K562 (cell line): ENCODE measurements at regions not wholly inside any gene's neighbourhood (a gene's known extent, or its start where the extent isn't known, plus 50 kb on each side); places are given as distances from the start of the nearest gene placed in this dataset.

Experiments
- ATAC-seq: fragments of 200-7000 bp; cut with Tn5 transposase; 3 replicates; pipeline ENCODE4 v1.9.1; 2020; ENCODE audit warnings: moderate library complexity
- BruUV-seq: library from RNA; stranded (reverse); fragments of 400-500 nt; replicated peaks from 2 replicates; lab custom pipeline; 2021; lab: Mats Ljungman, UMichigan
- CTCF ChIA-PET: fragments of 300-600 bp; formaldehyde crosslinking; extraction: SDS; loops from one replicate; lab custom pipeline; 2021; ENCODE audit warnings: low intra/inter-chr PET ratio; lab: Yijun Ruan, JAX
- POLR2A ChIA-PET: fragments of 300-600, 350-650 bp; sonication (Branson Sonifier 250); formaldehyde crosslinking; extraction: SDS; loops from one replicate; lab custom pipeline; 2021; ENCODE audit warnings: antibody characterized with exemption, inconsistent platforms; lab: Yijun Ruan, JAX
- DNase-seq, 4 experiments: peaks; one replicate each; pipeline versions ENCODE4 v3.0.0 to v3.0.0-alpha.2; 2011 to 2018; ENCODE audit warnings: low spot score in 3 of 4, mixed read lengths in 3 of 4; ENCODE audit errors: extremely low read depth in 1 of 4
- FAIRE-seq: peaks from 2 replicates; lab custom pipeline; 2011; peaks lifted over from hg19 to GRCh38; lab: Jason Lieb, UNC
- H2AFZ ChIP-seq: 2 replicates; pipeline ENCODE4 v1.6.0; 2011; ENCODE audit warnings: low read depth, low read length, control low read depth, inconsistent platforms
- H3K27ac ChIP-seq: fragments of 200-600 bp; 3 replicates; pipeline ENCODE4 v1.8.0; 2011; ENCODE audit warnings: low read depth, mild to moderate bottlenecking, control low read depth, inconsistent platforms, low read length, moderate library complexity, mixed read lengths; ENCODE audit errors: extremely low read depth
- H3K27me3 ChIP-seq, 2 experiments: fragments of 300-600 bp in 1 of 2; 2 replicates in 1 of 2; 3 replicates in 1 of 2; pipeline versions ENCODE4 v1.6.0 to v1.8.0; 2011; ENCODE audit warnings: inconsistent platforms in 2 of 2, low read length in 2 of 2, mild to moderate bottlenecking in 1 of 2, mixed read lengths in 1 of 2, moderate library complexity in 1 of 2; ENCODE audit not compliant: control insufficient read depth in 2 of 2, insufficient read depth in 2 of 2
- H3K36me3 ChIP-seq: fragments of 300-600 bp; 3 replicates; pipeline ENCODE4 v1.8.0; 2011; ENCODE audit warnings: mild to moderate bottlenecking, low read length, inconsistent platforms; ENCODE audit not compliant: control insufficient read depth, insufficient read depth
- H3K4me1 ChIP-seq, 2 experiments: fragments of 200-600 bp in 1 of 2; replicated peaks in 1 of 2; 2 replicates in 1 of 2; 3 replicates in 1 of 2; pipeline versions ENCODE4 v1.5.1 to v1.8.0; 2011; ENCODE audit warnings: inconsistent platforms in 2 of 2, low read length in 2 of 2, mild to moderate bottlenecking in 1 of 2, mixed read lengths in 1 of 2, moderate library complexity in 1 of 2; ENCODE audit not compliant: control insufficient read depth in 2 of 2, insufficient read depth in 2 of 2
- H3K4me2 ChIP-seq: 2 replicates; pipeline ENCODE4 v1.6.1; 2011; ENCODE audit warnings: low read length, control low read depth, inconsistent platforms, mixed read lengths; ENCODE audit not compliant: insufficient read depth
- H3K4me3 ChIP-seq: fragments of 200-600 bp; sonication (generic), shearing (Covaris generic); 2 replicates; pipeline ENCODE4 v1.5.1; 2016; ENCODE audit warnings: control low read depth, inconsistent platforms
- H3K79me2 ChIP-seq: fragments of 200-600 bp; 3 replicates; pipeline ENCODE4 v1.8.0; 2011; ENCODE audit warnings: low read length, inconsistent platforms; ENCODE audit not compliant: control insufficient read depth, insufficient read depth
- H3K9ac ChIP-seq, 2 experiments: 2 replicates each; pipeline versions ENCODE4 v1.6.0 to v1.6.1; 2011; ENCODE audit warnings: low read depth in 2 of 2, low read length in 2 of 2, control low read depth in 1 of 2, inconsistent platforms in 1 of 2, mild to moderate bottlenecking in 1 of 2, mixed read lengths in 1 of 2; ENCODE audit not compliant: insufficient read depth in 1 of 2
- H3K9me1 ChIP-seq: one replicate; pipeline ENCODE4 v1.6.0; 2011; ENCODE audit warnings: inconsistent platforms, mild to moderate bottlenecking, low read length, moderate library complexity; ENCODE audit not compliant: control insufficient read depth, insufficient read depth
- H3K9me3 ChIP-seq: replicated peaks from 2 replicates; pipeline ENCODE4 v1.5.1; 2011; ENCODE audit warnings: low read depth, low read length, inconsistent platforms; ENCODE audit not compliant: control insufficient read depth, insufficient read depth
- H4K20me1 ChIP-seq: replicated peaks from 2 replicates; pipeline ENCODE4 v1.6.1; 2011; ENCODE audit warnings: low read length, inconsistent platforms, mixed read lengths; ENCODE audit not compliant: control insufficient read depth, insufficient read depth
- BRD4 ChIP-seq: fragments of 200-600 bp; sonication (generic); IDR thresholded peaks from 2 replicates; pipeline ENCODE4 v1.6.1; 2017; ENCODE audit warnings: inconsistent platforms
- DACH1 ChIP-seq: fragments of 450-650 bp; IDR thresholded peaks from 2 replicates; pipeline ENCODE4 v1.6.1; 2018; ENCODE audit not compliant: partially characterized antibody
- MCM2 ChIP-seq: fragments of 450-650 bp; IDR thresholded peaks from 2 replicates; pipeline ENCODE4 v1.6.1; 2017; ENCODE audit warnings: low read depth, mild to moderate bottlenecking
- PRMT5 ChIP-seq: sonication (generic); formaldehyde crosslinking; IDR thresholded peaks from 2 replicates; pipeline ENCODE4 v1.5.0; 2020; ENCODE audit warnings: missing genetic modification reagents
- ZKSCAN3 ChIP-seq: fragments of 250-450 bp; sonication (Bioruptor Pico); IDR thresholded peaks from 2 replicates; pipeline ENCODE4 v1.4.0; 2020
- ZNF431 ChIP-seq: sonication (generic); formaldehyde crosslinking; IDR thresholded peaks from 2 replicates; pipeline ENCODE4 v1.8.0; 2022; ENCODE audit warnings: mild to moderate bottlenecking, missing genetic modification reagents
- ZNF444 ChIP-seq: fragments of 250-450 bp; sonication (Bioruptor Pico); IDR thresholded peaks from 2 replicates; pipeline ENCODE4 v1.4.0; 2020; ENCODE audit warnings: mild to moderate bottlenecking, moderate library complexity
- ZNF699 ChIP-seq: fragments of 250-450 bp; sonication (Bioruptor Pico); IDR thresholded peaks from 2 replicates; pipeline ENCODE4 v1.8.0; 2021; ENCODE audit warnings: mild to moderate bottlenecking, moderate library complexity; ENCODE audit not compliant: insufficient replicate concordance
- WGBS: fragments of 100-300 bp; shearing (Covaris generic); methylation state at CpG from one replicate; pipeline ENCODE4 v1.1.6; 2016; ENCODE audit warnings: low coverage, mixed read lengths; ENCODE audit not compliant: insufficient coverage; ENCODE audit errors: missing lambda C conversion rate; 5-methylcytosine and 5-hydroxymethylcytosine counted together
- in situ Hi-C: fragments of 300-500 bp; cut with MboI; formaldehyde crosslinking; loops from 4 replicates; pipeline ENCODE4 v1.15.0; 2018; ENCODE audit warnings: inconsistent platforms, mixed read lengths
- intact Hi-C: fragments of 100-400 bp; cut with micrococcal nuclease; formaldehyde crosslinking; loops from 2 replicates; pipeline ENCODE4 v1.14.2; 2022

GRCh38 chr1:188517139-188517538 lies 1688.4 kb downstream of the PLA2G4A start:
- no TSS peak for BruUV-seq
- TF ChIP-seq ZNF699 (no peak), BRD4 (no peak), DACH1 (no peak), ZKSCAN3 (CRISPR knock-in tag) (no peak)
- 11% methylated on average over 1 of the region's 1 CpG for whole genome bisulfite sequencing
- FAIRE-seq (no peak), ATAC-seq (no peak), DNase-seq (no peak)
- H3K9ac ChIP-seq: no peak overlapping the region
- no peaks in the 10 kb centered on the region for H3K79me2 ChIP-seq
- ChIA-PET POLR2A (no interaction called here), CTCF (no interaction called here)
- H2AFZ ChIP-seq: no peak overlapping the region
- H4K20me1 ChIP-seq: no peaks in the 10 kb centered on the region
- no peaks in the 10 kb centered on the region for H3K9me3 ChIP-seq
- no peaks in the 10 kb centered on the region for H3K4me1 ChIP-seq
- no peak overlapping the region for H3K27ac ChIP-seq
- H3K4me3 ChIP-seq: no peak overlapping the region
- H3K36me3 ChIP-seq: no peaks in the 10 kb centered on the region
- no peak overlapping the region for H3K4me2 ChIP-seq
- no peaks in the 10 kb centered on the region for H3K9me1 ChIP-seq
- intact Hi-C loops: no loop called here
- no peaks in the 10 kb centered on the region for H3K27me3 ChIP-seq
- in situ Hi-C loops: no loop called here

- no peaks in the 10 kb centered on the region for H3K9me1 ChIP-seq
- POLR2A ChIA-PET: no interaction called here
- ATAC-seq (no peak), FAIRE-seq (no peak)
- no peak overlapping the region for H3K27ac ChIP-seq
- H3K27me3 ChIP-seq: no peaks in the 10 kb centered on the region
- intact Hi-C loops: no loop called here
- CTCF ChIA-PET: no interaction called here
- no peaks in the 10 kb centered on the region for H3K4me1 ChIP-seq
- TF ChIP-seq ZNF431 (CRISPR knock-in tag) (no peak), PRMT5 (CRISPR knock-in tag) (no peak), MCM2 (no peak), ZNF444 (no peak)
- TF ChIP-seq, all 486 proteins: peak for 0
- no TSS peak for BruUV-seq
- 0% methylated on average over 4 of the region's 4 CpGs for WGBS
- in situ Hi-C loops: no loop called here
- Histone ChIP-seq H3K4me2 (no peak overlapping the region), H3K9me3 (no peaks in the 10 kb centered on the region), H2AFZ (no peak overlapping the region), H3K36me3 (no peaks in the 10 kb centered on the region), H3K9ac (no peak overlapping the region), H3K79me2 (no peaks in the 10 kb centered on the region), H3K4me3 (no peak overlapping the region), H4K20me1 (no peaks in the 10 kb centered on the region)
- DNase-seq: no peak
These were observed 1722.4 kb downstream of the PLA2G4A start for GRCh38 chr1:188551176-188551575.
